HepG2 (cell line): ENCODE measurements at regions not wholly inside any gene's neighbourhood (a gene's known extent, or its start where the extent isn't known, plus 50 kb on each side); places are given as distances from the start of the nearest gene placed in this dataset.

Source experiments
- ATAC-seq: fragments of 200-7000 bp; cut with Tn5 transposase; 3 replicates; pipeline ENCODE4 v1.9.1; 2020; ENCODE audit warnings: mild to moderate bottlenecking, moderate library complexity
- BruUV-seq: library from RNA; stranded (reverse); fragments of 400-500 nt; replicated peaks from 2 replicates; lab custom pipeline; 2021; lab: Mats Ljungman, UMichigan
- CTCF ChIA-PET: fragments of 300-600 bp; formaldehyde crosslinking; extraction: SDS; loops from one replicate; lab custom pipeline; 2021; ENCODE audit warnings: low total read pairs, inconsistent platforms, low intra/inter-chr PET ratio; lab: Yijun Ruan, JAX
- POLR2A ChIA-PET: fragments of 350-600 bp; sonication (Branson Sonifier 250); formaldehyde crosslinking; loops from one replicate; lab custom pipeline; 2020; ENCODE audit warnings: antibody characterized with exemption, inconsistent platforms; lab: Yijun Ruan, JAX
- DNase-seq: peaks from one replicate; pipeline ENCODE4 v3.0.0-alpha.2; 2015; ENCODE audit warnings: low spot score
- FAIRE-seq: peaks from 3 replicates; lab custom pipeline; 2011; peaks lifted over from hg19 to GRCh38; lab: Jason Lieb, UNC
- H2AFZ ChIP-seq: one replicate; pipeline ENCODE4 v1.6.1; 2011; ENCODE audit warnings: low read length, inconsistent platforms
- H3K27ac ChIP-seq: fragments of 300-600 bp; 3 replicates; pipeline ENCODE4 v1.8.0; 2011; ENCODE audit warnings: mixed run types, mild to moderate bottlenecking, mixed read lengths, low read length, inconsistent platforms; ENCODE audit not compliant: insufficient read depth; ENCODE audit errors: extremely low read length
- H3K27me3 ChIP-seq, 2 experiments: fragments of 200-600 bp in 1 of 2; 2 replicates in 1 of 2; 3 replicates in 1 of 2; pipeline versions ENCODE4 v1.6.0 to v1.8.0; 2011; ENCODE audit warnings: low read length in 2 of 2, mild to moderate bottlenecking in 2 of 2, moderate library complexity in 2 of 2, inconsistent platforms in 1 of 2; ENCODE audit not compliant: insufficient read depth in 2 of 2, control insufficient read depth in 1 of 2
- H3K36me3 ChIP-seq, 2 experiments: fragments of 200-600 bp in 1 of 2; replicated peaks in 1 of 2; 2 replicates in 1 of 2; 3 replicates in 1 of 2; pipeline versions ENCODE4 v1.5.1 to v1.8.0; 2011; ENCODE audit warnings: low read length in 2 of 2, inconsistent platforms in 1 of 2; ENCODE audit not compliant: insufficient read depth in 2 of 2, control insufficient read depth in 1 of 2
- H3K4me1 ChIP-seq: 2 replicates; pipeline ENCODE4 v1.5.1; 2012; ENCODE audit warnings: low read length, inconsistent platforms; ENCODE audit not compliant: insufficient read depth
- H3K4me2 ChIP-seq: 2 replicates; pipeline ENCODE4 v1.6.0; 2011; ENCODE audit warnings: low read depth, low read length, inconsistent platforms
- H3K4me3 ChIP-seq, 3 experiments: fragments of 200-600 bp in 1 of 3; sonication (generic), shearing (Covaris generic) in 1 of 3; replicated peaks in 1 of 3; 2 replicates each; pipeline ENCODE4 v1.5.1; 2011 to 2016; ENCODE audit warnings: low read length in 3 of 3, inconsistent platforms in 2 of 3, low read depth in 2 of 3, mild to moderate bottlenecking in 2 of 3, control low read depth in 1 of 3, mixed read lengths in 1 of 3; ENCODE audit not compliant: insufficient read depth in 1 of 3
- H3K79me2 ChIP-seq: one replicate; pipeline ENCODE4 v1.6.1; 2011; ENCODE audit warnings: low read length, inconsistent platforms; ENCODE audit not compliant: insufficient read depth
- H3K9ac ChIP-seq: 2 replicates; pipeline ENCODE4 v1.6.0; 2011; ENCODE audit warnings: mild to moderate bottlenecking, low read depth, low read length, inconsistent platforms; ENCODE audit not compliant: insufficient read depth
- H3K9me3 ChIP-seq: 2 replicates; pipeline ENCODE4 v1.5.1; 2012; ENCODE audit warnings: mild to moderate bottlenecking, low read length
- H4K20me1 ChIP-seq: 2 replicates; pipeline ENCODE4 v1.6.0; 2011; ENCODE audit warnings: inconsistent platforms, mild to moderate bottlenecking, low read length, moderate library complexity; ENCODE audit not compliant: insufficient read depth
- CCDC6 ChIP-seq: sonication (generic); formaldehyde crosslinking; IDR thresholded peaks from 2 replicates; pipeline ENCODE4 v1.8.1; 2022; ENCODE audit warnings: mild to moderate bottlenecking, missing genetic modification reagents, moderate library complexity
- CENPT ChIP-seq: sonication (generic); formaldehyde crosslinking; IDR thresholded peaks from 2 replicates; pipeline ENCODE4 v1.8.0; 2022; ENCODE audit warnings: low read depth, mild to moderate bottlenecking, moderate library complexity, missing genetic modification reagents
- HMG20A ChIP-seq: IDR thresholded peaks from 2 replicates; pipeline ENCODE4 v1.6.1; 2016; ENCODE audit warnings: borderline replicate concordance
- HOXA3 ChIP-seq: sonication (generic); formaldehyde crosslinking; IDR thresholded peaks from 2 replicates; pipeline ENCODE4 v1.5.0; 2020; ENCODE audit warnings: missing genetic modification reagents
- MTF1 ChIP-seq: sonication (generic); formaldehyde crosslinking; IDR thresholded peaks from 2 replicates; pipeline ENCODE4 v1.5.0; 2020; ENCODE audit warnings: missing genetic modification reagents
- POLR2G ChIP-seq: fragments of 200-400 bp; formaldehyde crosslinking; IDR thresholded peaks from 2 replicates; pipeline ENCODE4 v1.6.1; 2018; ENCODE audit warnings: mild to moderate bottlenecking, low read depth, low read length, moderate library complexity
- SMAD9 ChIP-seq: sonication (generic); formaldehyde crosslinking; IDR thresholded peaks from 2 replicates; pipeline ENCODE4 v1.5.1; 2020; ENCODE audit warnings: mild to moderate bottlenecking, missing genetic modification reagents
- SPEN ChIP-seq: sonication (generic); formaldehyde crosslinking; IDR thresholded peaks from 2 replicates; pipeline ENCODE4 v1.5.1; 2020; ENCODE audit warnings: low read depth, mild to moderate bottlenecking, missing genetic modification reagents
- STAG1 ChIP-seq: sonication (generic); formaldehyde crosslinking; IDR thresholded peaks from 2 replicates; pipeline ENCODE4 v1.4.0; 2020; ENCODE audit warnings: missing genetic modification reagents
- STAT5B ChIP-seq: sonication (generic); formaldehyde crosslinking; IDR thresholded peaks from 2 replicates; pipeline ENCODE4 v1.4.0; 2020; ENCODE audit warnings: missing genetic modification reagents
- TAF15 ChIP-seq: fragments of 200-400 bp; formaldehyde crosslinking; IDR thresholded peaks from one replicate; pipeline ENCODE4 v1.6.1; 2018; ENCODE audit warnings: mild to moderate bottlenecking, low read depth, low read length; ENCODE audit not compliant: poor library complexity, severe bottlenecking
- THYN1 ChIP-seq: sonication (generic); formaldehyde crosslinking; IDR thresholded peaks from 2 replicates; pipeline ENCODE4 v1.8.1; 2023; ENCODE audit warnings: low read depth, mild to moderate bottlenecking, moderate library complexity, missing genetic modification reagents, borderline replicate concordance
- ZNF496 ChIP-seq: sonication (generic); formaldehyde crosslinking; IDR thresholded peaks from 2 replicates; pipeline ENCODE4 v1.8.1; 2023; ENCODE audit warnings: mild to moderate bottlenecking, moderate library complexity, missing genetic modification reagents; ENCODE audit not compliant: insufficient replicate concordance
- ZNF510 ChIP-seq: sonication (generic); formaldehyde crosslinking; IDR thresholded peaks from 2 replicates; pipeline ENCODE4 v1.4.0; 2020; ENCODE audit warnings: low read depth, mild to moderate bottlenecking, missing genetic modification reagents
- ZNF616 ChIP-seq: sonication (generic); formaldehyde crosslinking; IDR thresholded peaks from 2 replicates; pipeline ENCODE4 v1.5.0; 2020; ENCODE audit warnings: low read depth, mild to moderate bottlenecking, missing genetic modification reagents
- ZNF749 ChIP-seq: sonication (generic); formaldehyde crosslinking; IDR thresholded peaks from 2 replicates; pipeline ENCODE4 v1.8.0; 2022; ENCODE audit warnings: mild to moderate bottlenecking, missing genetic modification reagents, moderate library complexity, borderline replicate concordance
- ZNF781 ChIP-seq: sonication (generic); formaldehyde crosslinking; IDR thresholded peaks from 2 replicates; pipeline ENCODE4 v1.5.1; 2020; ENCODE audit warnings: borderline replicate concordance, mild to moderate bottlenecking, missing genetic modification reagents; ENCODE audit errors: not compliant biosample characterization
- WGBS: methylation state at CpG from one replicate; pipeline ENCODE4 v1.1.6; 2017; ENCODE audit warnings: low lambda C conversion rate; 5-methylcytosine and 5-hydroxymethylcytosine counted together
- in situ Hi-C: cut with HindIII; loops from 2 replicates; pipeline ENCODE4 v1.10.0; 2017; ENCODE audit warnings: low pct_unique_long_range_greater_than_20kb; ENCODE audit not compliant: extremely low pct_ligation_motif_present
- intact Hi-C: fragments of 100-400 bp; cut with micrococcal nuclease; formaldehyde crosslinking; loops from one replicate; pipeline ENCODE4 v1.10.0; 2022; ENCODE audit not compliant: unreplicated experiment
- TF ChIP-seq, protein P1 (sequence below): sonication (generic); formaldehyde crosslinking; IDR thresholded peaks from 2 replicates; pipeline ENCODE4 v1.5.0; 2020; ENCODE audit warnings: mild to moderate bottlenecking, missing genetic modification reagents, borderline replicate concordance

DNA sequence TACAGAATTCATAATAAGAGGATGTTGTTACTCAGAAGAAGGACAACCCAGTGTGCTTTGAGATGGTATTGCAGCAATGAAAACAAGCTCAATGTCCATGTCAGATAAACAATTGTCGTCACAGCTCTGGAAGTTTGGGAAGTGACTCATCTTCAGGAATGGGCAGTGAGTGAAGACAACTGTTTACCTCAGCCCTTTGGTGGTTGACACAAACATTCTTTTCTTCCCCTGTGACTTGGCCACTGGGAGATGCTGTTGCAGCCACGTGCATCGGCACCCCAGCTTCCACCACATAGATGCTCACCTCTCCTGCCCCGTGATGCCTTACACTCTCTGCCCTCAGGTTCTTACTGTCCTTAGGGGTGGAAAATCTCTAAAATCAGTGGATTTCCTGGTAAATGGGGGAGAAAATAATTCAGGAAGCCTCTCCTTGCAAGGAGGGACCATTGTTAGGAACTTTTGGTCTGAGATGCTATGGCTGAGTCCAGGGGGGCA lies 114.1 kb upstream of the GALNT15 start (continued):
- peak; percentile 61 for TF ChIP-seq STAG1 (CRISPR knock-in tag)
- TF ChIP-seq STAT5B: no peak; the same call in 1 of the 2 replicates
- peak; percentile 86 for TF ChIP-seq HOXA3 (CRISPR knock-in tag)
- no peak for TF ChIP-seq ZNF749 (CRISPR knock-in tag)
- TF ChIP-seq ZNF510: no peak; the same call in 1 of the 2 replicates
- peak; percentile 95 for TF ChIP-seq HMG20A (CRISPR knock-in tag)
- TF ChIP-seq MTF1 (CRISPR knock-in tag): no peak
- no peak for TF ChIP-seq ZNF616
- TF ChIP-seq SPEN (CRISPR knock-in tag): peak; percentile 68; the same call in 1 of the 2 replicates
- TF ChIP-seq CCDC6 (CRISPR knock-in tag): peak; percentile 75; the same call in 1 of the 2 replicates
- TF ChIP-seq POLR2G: 0 out of 2 replicates have a peak, but pooled peaks have one; percentile 17
- TF ChIP-seq ZNF496 (CRISPR knock-in tag): no peak
- TF ChIP-seq TAF15: no peak

DNA sequence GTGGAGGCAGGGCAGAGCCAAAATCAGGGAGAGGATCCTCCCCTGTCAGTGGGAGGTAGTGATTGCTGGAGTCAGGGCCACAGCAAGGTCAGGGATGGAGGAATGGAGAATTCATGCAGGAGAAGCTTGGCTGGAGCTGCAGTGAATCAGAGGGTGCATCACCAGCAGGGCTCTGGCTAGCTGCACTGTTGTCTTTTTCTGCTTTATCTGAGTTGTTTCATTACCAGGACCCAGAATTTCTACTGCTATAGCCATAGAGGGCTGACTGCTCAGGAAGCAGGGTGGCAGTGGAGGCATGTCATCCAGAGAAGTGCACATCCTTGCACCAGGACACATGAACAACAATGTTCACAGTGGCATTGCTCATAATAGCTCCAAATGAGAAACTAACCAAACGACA lies 113.5 kb upstream of the GALNT15 start:
- WGBS: 94% methylated on average over 1 of the region's 1 CpG
- FAIRE-seq (no peak), DNase-seq (no peak)
- no peaks in the 10 kb centered on the region for H4K20me1 ChIP-seq
- H3K36me3 ChIP-seq: no peaks in the 10 kb centered on the region
- BruUV-seq: TSS peak; percentile 89
- peak overlapping the region; percentile 41 for H3K9ac ChIP-seq
- peaks cover 52% of the 10 kb centered on the region for H3K4me1 ChIP-seq
- H3K79me2 ChIP-seq: no peaks in the 10 kb centered on the region
- H3K27me3 ChIP-seq: no peaks in the 10 kb centered on the region
- intact Hi-C loops: loop anchor here (1.0 to 10.0 kb wide), 3 partner anchors 8 to 456 kb away; partner anchors contain the start of genes BTD and HACL1
- CTCF ChIA-PET: interaction anchor here (1.2 kb wide), 1 partner anchor 12 kb away, joined by 5 read pairs; no protein-coding TSS in a partner anchor
- in situ Hi-C loops: no loop called here
- H3K4me2 ChIP-seq: peak overlapping the region; percentile 60
- no peak overlapping the region for H2AFZ ChIP-seq
- TF ChIP-seq, protein P1, sequence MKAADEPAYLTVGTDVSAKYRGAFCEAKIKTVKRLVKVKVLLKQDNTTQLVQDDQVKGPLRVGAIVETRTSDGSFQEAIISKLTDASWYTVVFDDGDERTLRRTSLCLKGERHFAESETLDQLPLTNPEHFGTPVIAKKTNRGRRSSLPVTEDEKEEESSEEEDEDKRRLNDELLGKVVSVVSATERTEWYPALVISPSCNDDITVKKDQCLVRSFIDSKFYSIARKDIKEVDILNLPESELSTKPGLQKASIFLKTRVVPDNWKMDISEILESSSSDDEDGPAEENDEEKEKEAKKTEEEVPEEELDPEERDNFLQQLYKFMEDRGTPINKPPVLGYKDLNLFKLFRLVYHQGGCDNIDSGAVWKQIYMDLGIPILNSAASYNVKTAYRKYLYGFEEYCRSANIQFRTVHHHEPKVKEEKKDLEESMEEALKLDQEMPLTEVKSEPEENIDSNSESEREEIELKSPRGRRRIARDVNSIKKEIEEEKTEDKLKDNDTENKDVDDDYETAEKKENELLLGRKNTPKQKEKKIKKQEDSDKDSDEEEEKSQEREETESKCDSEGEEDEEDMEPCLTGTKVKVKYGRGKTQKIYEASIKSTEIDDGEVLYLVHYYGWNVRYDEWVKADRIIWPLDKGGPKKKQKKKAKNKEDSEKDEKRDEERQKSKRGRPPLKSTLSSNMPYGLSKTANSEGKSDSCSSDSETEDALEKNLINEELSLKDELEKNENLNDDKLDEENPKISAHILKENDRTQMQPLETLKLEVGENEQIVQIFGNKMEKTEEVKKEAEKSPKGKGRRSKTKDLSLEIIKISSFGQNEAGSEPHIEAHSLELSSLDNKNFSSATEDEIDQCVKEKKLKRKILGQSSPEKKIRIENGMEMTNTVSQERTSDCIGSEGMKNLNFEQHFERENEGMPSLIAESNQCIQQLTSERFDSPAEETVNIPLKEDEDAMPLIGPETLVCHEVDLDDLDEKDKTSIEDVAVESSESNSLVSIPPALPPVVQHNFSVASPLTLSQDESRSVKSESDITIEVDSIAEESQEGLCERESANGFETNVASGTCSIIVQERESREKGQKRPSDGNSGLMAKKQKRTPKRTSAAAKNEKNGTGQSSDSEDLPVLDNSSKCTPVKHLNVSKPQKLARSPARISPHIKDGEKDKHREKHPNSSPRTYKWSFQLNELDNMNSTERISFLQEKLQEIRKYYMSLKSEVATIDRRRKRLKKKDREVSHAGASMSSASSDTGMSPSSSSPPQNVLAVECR (CRISPR knock-in tag): 0 out of 2 replicates have a peak, but pooled peaks have one; percentile 4
- TF ChIP-seq SMAD9 (CRISPR knock-in tag): 0 out of 2 replicates have a peak, but pooled peaks have one; percentile 19
- no peak for TF ChIP-seq THYN1 (CRISPR knock-in tag)
- TF ChIP-seq CENPT (CRISPR knock-in tag): no peak
- no peak for TF ChIP-seq ZNF781 (CRISPR knock-in tag)
- TF ChIP-seq, all 625 proteins: peak for 2
- peak; percentile 42 for ATAC-seq
- H3K27ac ChIP-seq: peak overlapping the region; percentile 65
- no peaks in the 10 kb centered on the region for H3K9me3 ChIP-seq
- H3K4me3 ChIP-seq: peak overlapping the region in 1 of 3 experiments; percentile 26; a peak in 1 of 6 replicates
- POLR2A ChIA-PET: interaction anchor here (1.0 to 4.0 kb wide), 6 partner anchors 9 to 204 kb away, joined by 3 to 60 read pairs (median 4); partner anchors contain the start of genes DPH3, GALNT15 and OXNAD1
